GM12864 (cell line): ENCODE measurements at regions not wholly inside any gene's neighbourhood (a gene's known extent, or its start where the extent isn't known, plus 50 kb on each side); places are given as distances from the start of the nearest gene placed in this dataset.

ENCODE experiments used
- DNase-seq: peaks from one replicate; pipeline ENCODE4 v3.0.0-alpha.2; 2011; ENCODE audit warnings: low read depth
- H3K4me3 ChIP-seq: 2 replicates; pipeline ENCODE4 v1.5.1; 2011; ENCODE audit warnings: mild to moderate bottlenecking, low read depth, low read length, control low read depth
- CTCF ChIP-seq: IDR thresholded peaks from 2 replicates; pipeline ENCODE4 v1.5.1; 2011; ENCODE audit warnings: low read depth, mild to moderate bottlenecking, moderate library complexity, low read length, control low read depth, inconsistent platforms; ENCODE audit errors: missing control alignments

GRCh38 chr15:95930659-95931375 lies 399.7 kb upstream of the NR2F2 start:
- H3K4me3 ChIP-seq = no peak overlapping the region
- no peak for TF ChIP-seq CTCF
- DNase-seq = no peak

DNA sequence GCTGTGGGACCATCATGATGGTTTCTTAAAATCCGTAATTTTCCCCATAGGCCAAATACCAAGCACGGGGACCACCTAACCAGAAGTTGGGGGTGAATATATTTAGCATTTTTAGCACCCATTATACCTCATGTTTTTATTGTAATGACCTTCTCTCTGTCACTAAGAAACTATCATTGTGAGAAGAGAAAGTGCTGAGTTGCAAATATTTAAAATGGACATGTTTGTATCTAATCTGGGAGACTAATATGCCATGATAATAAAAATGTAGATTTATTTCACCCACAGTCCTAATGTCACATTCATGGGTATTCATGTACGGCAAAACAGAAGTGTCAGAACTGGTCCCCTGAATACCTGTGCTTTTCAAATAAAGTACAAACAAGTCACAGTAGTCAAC lies 398.9 kb upstream of the NR2F2 start:
- H3K4me3 ChIP-seq = no peak overlapping the region
- no peak for DNase-seq
- TF ChIP-seq CTCF = no peak

DNA sequence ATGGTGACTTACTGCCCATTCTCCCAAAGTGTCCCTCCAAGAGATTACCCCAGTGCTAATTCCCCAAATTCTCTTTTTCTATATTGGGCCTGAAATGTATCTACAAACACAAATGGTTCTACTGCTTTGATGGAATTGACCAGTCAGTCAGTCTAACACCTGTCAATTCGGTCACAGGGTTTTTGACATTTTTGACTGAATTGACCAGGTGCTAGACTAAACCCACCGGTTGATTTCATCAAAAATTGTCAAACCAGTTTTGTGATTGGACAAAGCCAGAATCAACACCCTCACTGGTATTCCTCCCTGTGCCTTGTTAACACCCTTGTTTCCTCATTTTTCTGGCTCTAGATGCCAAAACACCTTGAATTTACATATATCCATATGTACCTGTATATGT lies 398.4 kb upstream of the NR2F2 start:
- no peak for TF ChIP-seq CTCF
- no peak for DNase-seq
- H3K4me3 ChIP-seq = no peak overlapping the region

GRCh38 chr15:95932676-95933075 lies 397.8 kb upstream of the NR2F2 start:
- no peak for DNase-seq
- no peak for TF ChIP-seq CTCF
- H3K4me3 ChIP-seq = no peak overlapping the region

GRCh38 chr15:95935852-95936251 lies 394.6 kb upstream of the NR2F2 start:
- no peak overlapping the region for H3K4me3 ChIP-seq
- TF ChIP-seq CTCF = no peak
- DNase-seq = no peak

GRCh38 chr15:95937128-95937528 lies 393.4 kb upstream of the NR2F2 start:
- DNase-seq = no peak
- TF ChIP-seq CTCF = no peak

DNA sequence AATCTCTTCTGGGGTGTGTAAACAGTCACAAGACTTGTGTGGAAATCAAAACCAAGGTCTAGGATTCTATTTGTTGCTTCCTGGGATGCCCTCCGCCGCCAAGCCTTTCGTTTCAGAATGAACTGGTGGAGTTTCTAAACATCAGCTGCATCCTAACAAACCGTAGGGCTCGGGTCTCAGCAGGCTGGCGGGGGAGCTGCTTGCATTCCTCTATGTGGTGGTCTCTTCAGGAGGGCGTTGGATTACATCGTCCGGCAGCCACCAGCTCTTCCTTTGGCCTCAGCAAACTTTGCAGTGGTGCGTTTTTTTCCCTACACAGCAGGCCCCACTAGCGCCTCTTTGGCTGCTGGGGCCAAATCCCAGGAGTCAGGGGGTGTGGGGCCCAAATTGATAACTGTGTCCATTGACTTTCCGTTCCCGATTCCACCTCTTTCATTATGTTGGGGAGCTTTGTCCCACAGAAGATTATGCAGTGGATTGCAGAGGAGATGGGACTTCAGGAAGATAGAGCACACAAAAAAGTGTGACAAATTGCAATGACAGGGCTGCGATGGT lies 390.0 kb upstream of the NR2F2 start:
- TF ChIP-seq CTCF = no peak
- H3K4me3 ChIP-seq = no peak overlapping the region
- DNase-seq = no peak

More at GRCh38 chr15:95937128-95937528, 393.4 kb upstream of the NR2F2 start:
- no peak overlapping the region for H3K4me3 ChIP-seq
